Endothelial cell of umbilical vein (primary cell): ENCODE measurements at regions not wholly inside any gene's neighbourhood (a gene's known extent, or its start where the extent isn't known, plus 50 kb on each side); places are given as distances from the start of the nearest gene placed in this dataset.

ENCODE experiments used
- BruUV-seq: library from RNA; stranded (reverse); fragments of 400-500 nt; replicated peaks from 2 replicates; lab custom pipeline; 2021; lab: Mats Ljungman, UMichigan
- CTCF ChIA-PET: fragments of 300-600, 350-600 bp; sonication (Branson Sonifier 250); formaldehyde crosslinking; loops from one replicate; lab custom pipeline; 2021; ENCODE audit warnings: antibody characterized with exemption, inconsistent platforms; lab: Charles Lee
- POLR2A ChIA-PET: fragments of 300-600, 350-600 bp; sonication (Branson Sonifier 250); formaldehyde crosslinking; loops from one replicate; lab custom pipeline; 2021; ENCODE audit warnings: antibody characterized with exemption, inconsistent platforms; lab: Charles Lee
- DNase-seq: peaks from one replicate; pipeline ENCODE4 v3.0.0-alpha.2; 2011; ENCODE audit warnings: low read depth, low spot score
- FAIRE-seq: peaks from 2 replicates; lab custom pipeline; 2011; peaks lifted over from hg19 to GRCh38; lab: Jason Lieb, UNC
- H2AFZ ChIP-seq: 2 replicates; pipeline ENCODE4 v1.6.0; 2012; ENCODE audit warnings: low read depth, low read length, control low read depth, inconsistent platforms
- H3K27ac ChIP-seq: 2 replicates; pipeline ENCODE4 v1.5.1; 2011; ENCODE audit warnings: low read depth, mild to moderate bottlenecking, control low read depth, low read length, moderate library complexity; ENCODE audit not compliant: insufficient read depth
- H3K27me3 ChIP-seq, 2 experiments: 2 replicates each; pipeline versions ENCODE4 v1.6.0 to v1.6.1; 2011; ENCODE audit warnings: low read length in 2 of 2, mixed read lengths in 1 of 2; ENCODE audit not compliant: control insufficient read depth in 2 of 2, insufficient read depth in 2 of 2
- H3K36me3 ChIP-seq, 2 experiments: 2 replicates in 1 of 2; 3 replicates in 1 of 2; pipeline ENCODE4 v1.5.1; 2011; ENCODE audit warnings: low read length in 2 of 2, mild to moderate bottlenecking in 1 of 2, moderate library complexity in 1 of 2; ENCODE audit not compliant: control insufficient read depth in 2 of 2, insufficient read depth in 2 of 2; ENCODE audit errors: extremely low read depth in 1 of 2
- H3K4me1 ChIP-seq: 3 replicates; pipeline ENCODE4 v1.5.1; 2011; ENCODE audit warnings: mild to moderate bottlenecking, low read length; ENCODE audit not compliant: control insufficient read depth, insufficient read depth; ENCODE audit errors: extremely low read depth
- H3K4me2 ChIP-seq: 2 replicates; pipeline ENCODE4 v1.6.1; 2011; ENCODE audit warnings: low read length, control low read depth, mixed read lengths; ENCODE audit not compliant: insufficient read depth
- H3K4me3 ChIP-seq, 3 experiments: fragments of 200-600 bp in 1 of 3; sonication (generic), shearing (Covaris generic) in 1 of 3; replicated peaks in 1 of 3; 2 replicates each; pipeline ENCODE4 v1.5.1; 2011 to 2016; ENCODE audit warnings: control low read depth in 3 of 3, low read length in 3 of 3, mild to moderate bottlenecking in 2 of 3, inconsistent platforms in 1 of 3, low read depth in 1 of 3, moderate library complexity in 1 of 3; ENCODE audit not compliant: insufficient read depth in 1 of 3
- H3K79me2 ChIP-seq: 2 replicates; pipeline ENCODE4 v1.6.0; 2012; ENCODE audit warnings: low read length, inconsistent platforms; ENCODE audit not compliant: control insufficient read depth, insufficient read depth
- H3K9ac ChIP-seq: replicated peaks from 2 replicates; pipeline ENCODE3; 2011; ENCODE audit warnings: low read length, control low read depth; ENCODE audit not compliant: insufficient read depth; ENCODE audit errors: extremely low read depth
- H3K9me1 ChIP-seq: replicated peaks from 3 replicates; pipeline ENCODE4 v1.6.0; 2011; ENCODE audit warnings: mild to moderate bottlenecking, low read length; ENCODE audit not compliant: control insufficient read depth, insufficient read depth; ENCODE audit errors: extremely low read depth
- H3K9me3 ChIP-seq: replicated peaks from 2 replicates; pipeline ENCODE4 v1.5.1; 2012; ENCODE audit warnings: low read length, inconsistent platforms; ENCODE audit not compliant: control insufficient read depth, insufficient read depth
- H4K20me1 ChIP-seq: replicated peaks from 2 replicates; pipeline ENCODE3; 2011; ENCODE audit warnings: mild to moderate bottlenecking, low read length; ENCODE audit not compliant: control insufficient read depth, insufficient read depth; ENCODE audit errors: extremely low read depth
- EZH2 ChIP-seq: IDR thresholded peaks from 2 replicates; pipeline ENCODE4 v1.6.1; 2012; ENCODE audit warnings: borderline replicate concordance, low read depth, mild to moderate bottlenecking, moderate library complexity, low read length, inconsistent platforms; ENCODE audit not compliant: severe bottlenecking
- FOS ChIP-seq: IDR thresholded peaks from 2 replicates; pipeline ENCODE4 v1.6.1; 2011; ENCODE audit warnings: mild to moderate bottlenecking, low read length, moderate library complexity, borderline replicate concordance; ENCODE audit not compliant: insufficient read depth
- GATA2 ChIP-seq: IDR thresholded peaks from 2 replicates; pipeline ENCODE4 v1.7.0; 2011; ENCODE audit warnings: low read depth, mild to moderate bottlenecking, moderate library complexity, mixed read lengths, low read length; ENCODE audit not compliant: insufficient read length, insufficient read depth
- JUN ChIP-seq: IDR thresholded peaks from 2 replicates; pipeline ENCODE4 v1.6.1; 2011; ENCODE audit warnings: borderline replicate concordance, low read depth; ENCODE audit not compliant: insufficient read length, insufficient read depth
- MYC ChIP-seq: IDR thresholded peaks from one replicate; pipeline ENCODE4 v1.6.1; 2011; ENCODE audit warnings: mild to moderate bottlenecking, low read depth, low read length
- POLR2A ChIP-seq: IDR thresholded peaks from 2 replicates; pipeline ENCODE4 v1.6.1; 2012; ENCODE audit warnings: low read depth, mild to moderate bottlenecking, control low read depth, low read length
- POLR2AphosphoS5 ChIP-seq: IDR thresholded peaks from 2 replicates; pipeline ENCODE4 v1.6.1; 2012; ENCODE audit warnings: low read depth, mild to moderate bottlenecking, control low read depth, low read length, moderate library complexity; ENCODE audit not compliant: insufficient read depth
- dilution Hi-C: fragments of 300-500 bp; cut with MboI; formaldehyde crosslinking; loops from one replicate; pipeline ENCODE4 v1.15.0; 2019; ENCODE audit warnings: low sequenced_read_pairs; ENCODE audit not compliant: extremely low pct_ligation_motif_present
- intact Hi-C: fragments of 100-400 bp; cut with micrococcal nuclease; formaldehyde crosslinking; loops from one replicate; pipeline ENCODE4 v1.10.0; 2022
- TF ChIP-seq, protein P1 (sequence below): IDR thresholded peaks from 2 replicates; pipeline ENCODE4 v1.6.1; 2011; ENCODE audit not compliant: insufficient read depth, insufficient read length
- TF ChIP-seq, protein P2 (sequence below), 2 donors: IDR thresholded peaks; 1 replicate in 1 of 2; 2 replicates in 1 of 2; pipeline ENCODE4 v1.5.1; 2011; ENCODE audit warnings: low read length in 2 of 2, mild to moderate bottlenecking in 2 of 2, moderate library complexity in 2 of 2, control low read depth in 1 of 2, inconsistent platforms in 1 of 2, low read depth in 1 of 2; ENCODE audit not compliant: insufficient read depth in 1 of 2; ENCODE audit errors: extremely low read depth in 1 of 2

DNA sequence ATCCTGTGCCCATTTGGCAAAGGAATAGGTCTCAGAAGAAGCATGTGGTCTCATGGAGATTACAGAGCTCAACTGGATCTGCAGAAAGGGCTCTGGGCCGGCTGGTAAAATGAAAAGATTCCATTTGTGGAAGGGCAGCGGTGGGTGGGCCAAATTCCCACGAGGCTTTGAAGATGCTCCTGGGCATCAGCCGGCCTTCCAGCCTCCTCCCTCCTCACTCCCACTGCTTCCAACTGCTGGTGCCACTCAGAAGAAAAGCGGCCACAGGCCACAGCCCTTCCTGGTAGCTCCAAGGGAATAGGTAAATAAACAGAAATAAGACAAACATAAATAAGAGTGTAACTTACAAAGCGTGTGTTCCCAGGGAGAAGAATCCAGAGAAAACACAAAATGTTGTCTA lies 136.3 kb upstream of the SLC44A3 start:
- H3K4me1 ChIP-seq, result no peaks in the 10 kb centered on the region
- H3K79me2 ChIP-seq, result no peaks in the 10 kb centered on the region
- H3K4me2 ChIP-seq, result no peak overlapping the region
- ChIA-PET CTCF (no interaction called here), POLR2A (no interaction called here)
- no TSS peak for BruUV-seq
- H3K9ac ChIP-seq, result no peak overlapping the region
- no peaks in the 10 kb centered on the region for H3K9me1 ChIP-seq
- dilution Hi-C loops (no loop called here), intact Hi-C loops (no loop called here)
- H4K20me1 ChIP-seq, result no peaks in the 10 kb centered on the region
- no peak overlapping the region for H3K27ac ChIP-seq
- H3K4me3 ChIP-seq, result no peak overlapping the region
- peaks cover 8 to 12% of the 10 kb centered on the region in 2 experiments for H3K27me3 ChIP-seq
- no peaks in the 10 kb centered on the region for H3K36me3 ChIP-seq
- no peak for FAIRE-seq
- H3K9me3 ChIP-seq, result no peaks in the 10 kb centered on the region
- H2AFZ ChIP-seq, result no peak overlapping the region
- TF ChIP-seq, protein P1, sequence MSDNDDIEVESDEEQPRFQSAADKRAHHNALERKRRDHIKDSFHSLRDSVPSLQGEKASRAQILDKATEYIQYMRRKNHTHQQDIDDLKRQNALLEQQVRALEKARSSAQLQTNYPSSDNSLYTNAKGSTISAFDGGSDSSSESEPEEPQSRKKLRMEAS, result no peak
- TF ChIP-seq GATA2, result no peak
- no peak for TF ChIP-seq JUN
- TF ChIP-seq EZH2, result no peak
- no peak for TF ChIP-seq MYC
- no peak for TF ChIP-seq POLR2AphosphoS5
- TF ChIP-seq POLR2A, result no peak
- TF ChIP-seq, protein P2, sequence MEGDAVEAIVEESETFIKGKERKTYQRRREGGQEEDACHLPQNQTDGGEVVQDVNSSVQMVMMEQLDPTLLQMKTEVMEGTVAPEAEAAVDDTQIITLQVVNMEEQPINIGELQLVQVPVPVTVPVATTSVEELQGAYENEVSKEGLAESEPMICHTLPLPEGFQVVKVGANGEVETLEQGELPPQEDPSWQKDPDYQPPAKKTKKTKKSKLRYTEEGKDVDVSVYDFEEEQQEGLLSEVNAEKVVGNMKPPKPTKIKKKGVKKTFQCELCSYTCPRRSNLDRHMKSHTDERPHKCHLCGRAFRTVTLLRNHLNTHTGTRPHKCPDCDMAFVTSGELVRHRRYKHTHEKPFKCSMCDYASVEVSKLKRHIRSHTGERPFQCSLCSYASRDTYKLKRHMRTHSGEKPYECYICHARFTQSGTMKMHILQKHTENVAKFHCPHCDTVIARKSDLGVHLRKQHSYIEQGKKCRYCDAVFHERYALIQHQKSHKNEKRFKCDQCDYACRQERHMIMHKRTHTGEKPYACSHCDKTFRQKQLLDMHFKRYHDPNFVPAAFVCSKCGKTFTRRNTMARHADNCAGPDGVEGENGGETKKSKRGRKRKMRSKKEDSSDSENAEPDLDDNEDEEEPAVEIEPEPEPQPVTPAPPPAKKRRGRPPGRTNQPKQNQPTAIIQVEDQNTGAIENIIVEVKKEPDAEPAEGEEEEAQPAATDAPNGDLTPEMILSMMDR (IDR thresholded peaks at IDR 0.05; ENCODE audit: extremely low read depth in 1 of 2, insufficient read depth in 1 of 2, low read depth in 1 of 2, low read length in 2 of 2), result no peak
- no peak for TF ChIP-seq FOS
- DNase-seq, result no peak
